ENCODE measurements at regions not wholly inside any gene's neighbourhood (a gene's known extent, or its start where the extent isn't known, plus 50 kb on each side); places are given as distances from the start of the nearest gene placed in this dataset.

DNA sequence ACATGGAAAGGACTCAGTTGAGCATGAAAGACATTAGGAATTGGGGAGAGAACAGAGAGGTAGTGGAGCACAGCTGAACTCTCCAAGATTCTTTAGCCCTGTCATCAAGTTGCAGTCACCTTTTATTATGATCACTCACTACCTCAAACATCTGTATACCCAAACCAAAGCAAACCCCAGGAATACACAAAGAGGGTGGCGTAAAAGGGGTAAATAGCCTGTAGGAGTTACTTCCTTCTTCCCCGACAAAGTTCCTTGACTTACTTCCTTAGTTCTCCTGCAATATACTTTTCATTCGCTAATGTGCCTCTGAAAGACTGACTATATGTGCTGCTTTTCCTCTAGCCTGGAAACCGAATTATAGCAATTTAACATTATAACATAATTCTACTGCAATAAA is 159.9 kb downstream of the SPRY1 start:
- TF ChIP-seq, protein P1, sequence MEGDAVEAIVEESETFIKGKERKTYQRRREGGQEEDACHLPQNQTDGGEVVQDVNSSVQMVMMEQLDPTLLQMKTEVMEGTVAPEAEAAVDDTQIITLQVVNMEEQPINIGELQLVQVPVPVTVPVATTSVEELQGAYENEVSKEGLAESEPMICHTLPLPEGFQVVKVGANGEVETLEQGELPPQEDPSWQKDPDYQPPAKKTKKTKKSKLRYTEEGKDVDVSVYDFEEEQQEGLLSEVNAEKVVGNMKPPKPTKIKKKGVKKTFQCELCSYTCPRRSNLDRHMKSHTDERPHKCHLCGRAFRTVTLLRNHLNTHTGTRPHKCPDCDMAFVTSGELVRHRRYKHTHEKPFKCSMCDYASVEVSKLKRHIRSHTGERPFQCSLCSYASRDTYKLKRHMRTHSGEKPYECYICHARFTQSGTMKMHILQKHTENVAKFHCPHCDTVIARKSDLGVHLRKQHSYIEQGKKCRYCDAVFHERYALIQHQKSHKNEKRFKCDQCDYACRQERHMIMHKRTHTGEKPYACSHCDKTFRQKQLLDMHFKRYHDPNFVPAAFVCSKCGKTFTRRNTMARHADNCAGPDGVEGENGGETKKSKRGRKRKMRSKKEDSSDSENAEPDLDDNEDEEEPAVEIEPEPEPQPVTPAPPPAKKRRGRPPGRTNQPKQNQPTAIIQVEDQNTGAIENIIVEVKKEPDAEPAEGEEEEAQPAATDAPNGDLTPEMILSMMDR (IDR thresholded peaks at IDR 0.05): no peak
- TF ChIP-seq, protein P2, sequence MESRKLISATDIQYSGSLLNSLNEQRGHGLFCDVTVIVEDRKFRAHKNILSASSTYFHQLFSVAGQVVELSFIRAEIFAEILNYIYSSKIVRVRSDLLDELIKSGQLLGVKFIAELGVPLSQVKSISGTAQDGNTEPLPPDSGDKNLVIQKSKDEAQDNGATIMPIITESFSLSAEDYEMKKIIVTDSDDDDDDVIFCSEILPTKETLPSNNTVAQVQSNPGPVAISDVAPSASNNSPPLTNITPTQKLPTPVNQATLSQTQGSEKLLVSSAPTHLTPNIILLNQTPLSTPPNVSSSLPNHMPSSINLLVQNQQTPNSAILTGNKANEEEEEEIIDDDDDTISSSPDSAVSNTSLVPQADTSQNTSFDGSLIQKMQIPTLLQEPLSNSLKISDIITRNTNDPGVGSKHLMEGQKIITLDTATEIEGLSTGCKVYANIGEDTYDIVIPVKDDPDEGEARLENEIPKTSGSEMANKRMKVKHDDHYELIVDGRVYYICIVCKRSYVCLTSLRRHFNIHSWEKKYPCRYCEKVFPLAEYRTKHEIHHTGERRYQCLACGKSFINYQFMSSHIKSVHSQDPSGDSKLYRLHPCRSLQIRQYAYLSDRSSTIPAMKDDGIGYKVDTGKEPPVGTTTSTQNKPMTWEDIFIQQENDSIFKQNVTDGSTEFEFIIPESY (IDR thresholded peaks at IDR 0.05; ENCODE audit: borderline replicate concordance, low read depth): no peak
- TF ChIP-seq POLR2AphosphoS5 (IDR thresholded peaks at IDR 0.05; ENCODE audit: low read depth, low read length) (no peak), SIN3A (IDR thresholded peaks at IDR 0.05; ENCODE audit: borderline replicate concordance, low read depth, low read length) (no peak), MXI1 (IDR thresholded peaks at IDR 0.05; ENCODE audit: low read depth, low read length) (no peak), CHD2 (IDR thresholded peaks at IDR 0.05; ENCODE audit: low read length, partially characterized antibody) (no peak), FOXM1 (IDR thresholded peaks at IDR 0.05; ENCODE audit: low read depth) (no peak), USF1 (IDR thresholded peaks at IDR 0.05; ENCODE audit: borderline replicate concordance, low read depth) (no peak), USF2 (IDR thresholded peaks at IDR 0.05; ENCODE audit: borderline replicate concordance, low read depth, low read length) (no peak)

Data from SK-N-SH (cell line).